Astrocyte (in vitro differentiated cells and primary cell): ENCODE measurements at regions not wholly inside any gene's neighbourhood (a gene's known extent, or its start where the extent isn't known, plus 50 kb on each side); places are given as distances from the start of the nearest gene placed in this dataset.

Source experiments
- CTCF ChIP-seq: IDR thresholded peaks from 2 replicates; pipeline ENCODE4 v1.5.1; 2011; ENCODE audit warnings: low read depth, mild to moderate bottlenecking, inconsistent platforms, low read length, moderate library complexity; ENCODE audit not compliant: insufficient read depth
- EZH2 ChIP-seq: IDR thresholded peaks from 2 replicates; pipeline ENCODE4 v1.6.1; 2012; ENCODE audit warnings: mild to moderate bottlenecking, low read length, inconsistent platforms; ENCODE audit not compliant: insufficient read depth

- TF ChIP-seq CTCF (no peak), EZH2 (no peak)
Observed at GRCh38 chr4:95627709-95628108, 78.9 kb upstream of the UNC5C start.
